ENCODE measurements at regions not wholly inside any gene's neighbourhood (a gene's known extent, or its start where the extent isn't known, plus 50 kb on each side); places are given as distances from the start of the nearest gene placed in this dataset.

DNA sequence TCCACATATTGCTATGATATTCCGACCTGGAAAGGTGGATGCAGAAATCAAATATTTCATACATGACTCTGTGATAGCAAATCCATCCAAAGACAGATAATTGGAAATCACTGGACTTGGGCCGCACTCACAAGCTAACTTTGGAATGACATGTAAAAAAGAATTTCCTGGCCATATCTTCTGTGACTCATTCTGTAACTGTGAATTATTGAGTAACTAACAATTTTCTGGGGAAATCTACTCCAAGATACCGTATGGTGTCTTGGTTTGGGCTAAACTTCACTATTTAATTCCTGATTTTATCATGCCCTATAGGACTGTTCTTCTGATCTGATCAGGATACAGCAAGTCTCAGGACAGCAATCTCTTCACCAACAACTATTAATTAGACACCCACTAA lies 92.7 kb upstream of the LY86 start:
- TF ChIP-seq CTCF (IDR thresholded peaks at IDR 0.05) (no peak), POLR2A (IDR thresholded peaks at IDR 0.05) (no peak)
